ENCODE measurements at regions not wholly inside any gene's neighbourhood (a gene's known extent, or its start where the extent isn't known, plus 50 kb on each side); places are given as distances from the start of the nearest gene placed in this dataset.
"Not testable (repeated sequence)": the region's sequence is repeated elsewhere in the genome, so short reads cannot be mapped to it uniquely, and the experiment has no call there.

- DNase-seq (ENCODE audit: low spot score), result no peak
Observed at GRCh38 chr15:47887241-47887800, 170.0 kb downstream of the SEMA6D start.

GRCh38 chr15:47888385-47889100 is 171.2 kb downstream of the SEMA6D start:
- no peak for DNase-seq (ENCODE audit: low spot score)

GRCh38 chr15:47890397-47891150 is 173.3 kb downstream of the SEMA6D start:
- DNase-seq (ENCODE audit: low spot score), result no peak

DNA sequence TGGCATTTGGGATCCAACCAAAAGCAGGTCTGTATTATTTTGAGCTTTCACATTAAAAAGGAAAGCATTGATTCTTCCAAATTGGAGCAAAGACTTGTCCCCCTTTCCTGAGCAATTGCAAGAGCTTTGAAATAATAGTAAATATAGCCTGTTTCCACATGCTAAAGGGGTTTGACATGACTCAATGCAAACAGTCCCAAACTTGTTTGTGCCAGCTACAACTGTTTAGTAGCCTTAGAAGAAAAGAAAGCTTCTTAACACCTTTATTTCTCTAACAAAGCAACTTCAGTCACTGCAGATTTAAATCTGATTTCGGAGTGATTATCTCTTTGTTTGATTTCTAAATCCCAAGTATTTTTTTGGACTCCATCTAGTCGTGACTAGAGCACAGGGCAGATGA is 180.2 kb downstream of the SEMA6D start:
- DNase-seq (ENCODE audit: low spot score), result no peak

DNA sequence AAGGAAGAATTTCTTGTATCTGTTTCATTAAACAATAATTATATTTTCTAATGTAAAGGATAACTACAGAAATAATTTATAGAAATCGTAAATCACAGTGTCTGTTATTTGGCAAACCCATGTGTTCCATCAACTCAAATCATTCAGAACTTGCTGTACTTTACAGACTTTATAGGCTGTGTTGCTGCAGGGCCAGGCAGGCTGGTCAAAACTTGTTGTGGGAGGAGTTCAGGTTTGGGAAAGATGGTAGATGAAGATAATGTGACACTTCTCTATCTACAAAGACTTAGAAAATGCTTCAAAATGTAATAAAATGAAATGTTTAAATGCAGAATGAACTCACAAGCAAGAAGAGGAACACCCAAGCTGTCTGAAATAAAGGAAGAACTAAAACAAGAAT is 183.4 kb downstream of the SEMA6D start:
- DNase-seq (ENCODE audit: low spot score), result no peak

DNA sequence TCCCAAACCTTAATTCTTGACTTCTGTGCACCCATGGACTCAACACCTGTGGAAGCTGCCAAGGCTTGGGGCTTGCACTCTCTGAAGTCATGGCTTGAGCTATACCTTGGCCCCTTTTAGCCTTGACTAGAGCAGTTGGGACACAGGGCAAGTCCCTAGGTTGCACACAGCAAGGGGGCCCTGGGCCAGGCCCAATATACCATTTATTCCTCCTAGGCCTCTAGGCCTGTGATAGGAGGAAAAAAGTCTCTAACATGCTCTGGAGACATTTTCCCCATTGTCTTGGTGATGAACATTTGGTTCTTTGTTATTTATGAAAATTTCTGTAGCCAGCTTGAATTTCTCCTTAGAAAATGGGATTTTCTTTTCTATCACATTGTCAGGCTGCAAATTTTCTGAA is 186.1 kb downstream of the SEMA6D start:
- DNase-seq (ENCODE audit: low spot score), result no peak

DNA sequence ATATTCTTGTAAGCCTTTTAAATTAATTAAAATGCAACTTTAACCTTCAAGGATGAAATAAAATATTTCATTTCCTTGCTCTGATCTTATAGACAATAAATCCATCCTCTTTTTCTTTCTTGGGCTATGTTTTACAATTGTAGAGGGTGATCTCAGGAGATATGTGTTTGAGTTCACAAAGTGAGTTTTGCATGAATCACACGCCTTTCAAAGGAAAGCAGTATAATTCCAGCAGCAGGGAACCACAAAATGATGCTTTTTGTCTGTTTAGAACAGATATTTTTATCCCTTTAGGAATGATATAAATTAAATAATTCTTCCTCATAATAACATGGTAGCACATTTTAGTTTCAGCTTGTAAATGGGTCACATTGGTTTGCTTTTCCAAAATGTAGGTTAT is 191.2 kb downstream of the SEMA6D start:
- DNase-seq (ENCODE audit: low spot score), result no peak

- DNase-seq (ENCODE audit: low spot score), result peak; percentile 34
Observed at GRCh38 chr15:47908950-47909670, 191.8 kb downstream of the SEMA6D start.

DNA sequence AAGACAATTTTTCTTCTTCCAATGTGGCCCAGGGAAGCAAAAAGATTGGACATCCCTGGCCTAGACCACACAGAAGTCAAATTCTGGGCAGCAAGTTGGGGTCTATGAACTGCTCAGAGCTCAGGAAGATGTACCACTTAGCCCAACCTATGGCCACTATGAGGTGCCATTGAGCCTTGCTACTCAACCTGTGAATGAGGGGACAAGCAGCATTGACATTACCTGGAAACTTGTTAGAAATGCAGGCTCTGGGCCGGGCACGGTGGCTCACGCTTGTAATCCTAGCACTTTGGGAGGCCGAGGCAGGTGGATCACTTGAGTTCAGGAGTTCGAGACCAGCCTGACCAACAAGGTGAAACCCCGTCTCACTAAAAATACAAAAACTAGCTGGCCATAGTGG is 195.6 kb downstream of the SEMA6D start:
- DNase-seq (ENCODE audit: low spot score), result not testable (repeated sequence)

- no peak for DNase-seq (ENCODE audit: low spot score)
Observed at GRCh38 chr15:47917881-47918280, 200.6 kb downstream of the SEMA6D start.

- no peak for DNase-seq (ENCODE audit: low spot score)
Observed at GRCh38 chr15:47918877-47919276, 201.6 kb downstream of the SEMA6D start.

DNA sequence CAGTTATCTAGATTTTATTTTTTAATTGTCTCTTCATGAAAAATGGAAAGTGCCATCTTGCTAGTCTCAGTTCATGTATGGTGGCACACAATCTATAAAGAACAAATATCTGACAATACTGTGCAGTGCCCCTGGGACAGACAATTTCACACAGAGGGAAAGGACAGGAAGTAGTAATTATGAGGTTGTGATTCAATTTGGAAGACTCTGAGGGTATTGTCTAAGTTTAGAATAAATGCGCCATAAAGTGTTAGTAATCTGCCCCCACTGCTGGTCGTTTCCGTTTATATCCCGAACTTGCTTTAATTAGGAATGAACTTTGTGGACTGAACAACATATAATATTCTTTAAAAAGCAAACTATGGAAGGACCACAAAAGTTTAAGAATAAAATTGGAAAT is 196.4 kb upstream of the SLC24A5 start:
- DNase-seq (ENCODE audit: low spot score), result no peak

DNA sequence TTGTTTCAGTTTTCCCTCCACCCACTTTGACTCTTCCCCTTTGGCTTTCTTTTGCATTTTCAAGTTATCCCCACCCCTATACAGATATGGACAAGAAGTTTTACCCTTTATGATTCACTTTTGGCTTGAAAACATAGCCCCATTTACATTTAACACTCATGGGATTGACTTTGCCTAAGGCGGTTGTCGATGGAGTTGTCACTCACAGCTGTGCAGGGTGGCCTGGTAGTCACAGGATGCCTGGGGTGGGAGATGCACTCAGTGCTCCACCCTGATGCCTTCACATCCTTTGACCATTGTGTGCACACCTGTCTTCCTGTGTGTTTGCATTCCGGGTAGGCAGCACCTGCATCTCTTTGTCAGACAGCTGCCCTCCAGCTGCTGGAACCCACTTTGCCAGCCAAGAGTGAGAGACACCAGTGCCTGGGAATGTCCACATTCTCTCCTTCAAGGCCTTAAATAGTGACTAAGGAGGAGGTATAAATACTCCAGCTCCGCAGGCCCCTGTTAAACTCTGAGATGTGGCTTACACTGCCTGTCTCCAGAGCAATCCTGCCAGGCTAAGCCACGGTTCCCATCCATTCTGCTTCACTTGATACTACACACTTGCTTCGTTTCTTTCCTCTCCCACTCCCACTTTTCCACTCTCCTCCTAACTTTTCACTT is 191.5 kb upstream of the SLC24A5 start:
- DNase-seq (ENCODE audit: low spot score), result no peak

GRCh38 chr15:47932261-47932660 is 188.5 kb upstream of the SLC24A5 start:
- DNase-seq (ENCODE audit: low spot score), result no peak

- DNase-seq (ENCODE audit: low spot score), result no peak
Observed at GRCh38 chr15:47932951-47933641, 187.7 kb upstream of the SLC24A5 start.

GRCh38 chr15:47933865-47934264 is 186.9 kb upstream of the SLC24A5 start:
- no peak for DNase-seq (ENCODE audit: low spot score)

DNA sequence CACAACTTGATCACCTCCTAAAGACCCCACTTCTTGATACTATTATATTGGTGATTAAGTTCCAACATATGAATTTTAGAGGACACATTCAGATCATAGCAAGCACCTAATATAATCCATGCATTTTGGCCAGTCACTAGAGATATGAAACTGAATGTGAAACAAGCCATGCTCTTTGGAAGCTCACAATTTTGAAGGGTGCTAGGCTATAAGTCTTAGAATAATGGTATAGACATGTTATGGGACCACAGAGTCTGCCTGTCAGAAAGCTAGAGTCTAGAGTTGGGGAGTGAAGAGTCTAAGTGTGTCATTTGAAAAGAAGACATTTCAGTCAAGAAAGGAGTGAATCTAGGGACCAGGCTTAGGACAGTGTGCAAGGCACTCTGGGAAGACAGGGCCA is 186.4 kb upstream of the SLC24A5 start:
- no peak for DNase-seq (ENCODE audit: low spot score)

DNA sequence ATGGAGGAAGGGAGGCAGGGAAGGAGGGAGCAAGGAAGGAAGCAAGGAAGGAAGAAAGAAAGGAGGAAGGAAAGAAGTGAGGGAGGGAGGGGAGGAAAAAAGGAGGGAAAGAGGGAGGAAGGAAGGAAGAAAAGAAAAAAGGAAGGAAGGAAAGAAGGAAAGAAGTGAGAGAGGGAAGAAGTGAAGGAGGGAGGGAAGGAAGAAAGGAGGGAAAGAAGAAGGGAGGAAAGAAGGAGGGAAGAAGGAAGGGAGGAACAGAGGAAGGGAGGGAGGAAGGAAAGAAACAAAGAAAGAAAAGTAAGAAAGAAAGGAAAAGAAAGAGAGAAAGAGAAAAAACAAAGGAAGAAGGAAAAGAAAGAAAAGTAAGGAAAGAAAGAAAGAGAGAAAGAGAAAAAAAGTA is 183.0 kb upstream of the SLC24A5 start:
- no peak for DNase-seq (ENCODE audit: low spot score)

DNA sequence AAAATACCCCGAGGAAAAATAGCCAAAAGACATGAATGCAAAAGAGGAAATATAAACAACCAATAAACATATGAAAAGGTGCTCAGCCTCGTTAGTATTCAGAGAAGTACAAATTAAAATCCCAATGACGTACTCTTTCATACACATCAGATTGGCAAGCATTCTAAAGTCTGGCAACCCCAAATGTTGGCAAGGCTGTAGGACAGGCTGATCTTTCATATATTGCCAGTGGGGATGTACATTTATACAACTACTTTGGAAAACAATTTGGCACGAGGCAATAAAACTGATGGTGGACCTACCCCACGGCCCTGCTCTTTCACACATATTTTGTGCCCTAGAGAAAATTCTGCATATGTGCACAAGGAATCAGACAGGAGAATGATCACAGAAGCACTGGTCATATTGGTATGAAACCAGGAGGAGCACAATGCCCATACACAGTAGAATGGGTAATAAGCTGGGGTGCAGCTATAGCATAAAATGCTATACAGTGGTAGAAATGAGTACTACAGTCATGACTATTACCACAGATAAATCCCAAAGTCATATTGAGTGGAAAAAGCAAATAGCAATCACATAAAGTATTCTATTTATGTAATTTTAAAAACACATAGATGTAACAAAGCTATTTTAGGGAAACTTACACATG is 176.0 kb upstream of the SLC24A5 start:
- no peak for DNase-seq (ENCODE audit: low spot score)

GRCh38 chr15:47945872-47946650 is 174.7 kb upstream of the SLC24A5 start:
- no peak for DNase-seq (ENCODE audit: low spot score)
